Omental fat pad (tissue), 3 donors: ENCODE measurements at regions not wholly inside any gene's neighbourhood (a gene's known extent, or its start where the extent isn't known, plus 50 kb on each side); places are given as distances from the start of the nearest gene placed in this dataset.

Experiments used
- ATAC-seq: fragments of 150-250 bp; one replicate; pipeline ENCODE4 v1.9.1; 2016; ENCODE audit warnings: mild to moderate bottlenecking, moderate library complexity; ENCODE audit not compliant: low FRiP score
- DNase-seq: peaks from one replicate; pipeline ENCODE4 v3.0.0-alpha.2; 2019; ENCODE audit warnings: low spot score
- TF ChIP-seq, protein P1 (sequence below), 3 donors: fragments of 450-650 bp; IDR thresholded peaks; one replicate each; pipeline ENCODE4 v1.5.1; 2016 to 2017; ENCODE audit warnings: antibody characterized with exemption in 3 of 3, mild to moderate bottlenecking in 3 of 3, moderate library complexity in 2 of 3

DNA sequence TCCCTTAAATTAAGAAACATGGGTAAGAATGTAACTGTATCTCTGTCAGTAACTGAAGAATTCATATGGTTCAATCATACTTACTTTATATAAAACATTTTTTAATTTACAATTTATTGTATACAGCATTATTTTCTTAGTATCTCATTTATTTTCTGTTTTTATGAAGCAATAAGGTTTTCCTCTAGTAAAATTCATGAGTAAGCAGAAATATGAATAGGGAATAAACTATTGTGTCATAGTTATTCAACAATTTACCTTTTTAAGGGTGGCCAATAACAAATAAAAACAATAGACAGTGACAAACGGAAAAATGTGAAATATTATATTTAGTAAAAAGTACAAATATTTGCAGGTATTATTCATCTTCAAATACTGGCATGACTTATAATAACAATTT lies 624.4 kb downstream of the TECRL start:
- DNase-seq (no peak), ATAC-seq (no peak)
- TF ChIP-seq, protein P1, sequence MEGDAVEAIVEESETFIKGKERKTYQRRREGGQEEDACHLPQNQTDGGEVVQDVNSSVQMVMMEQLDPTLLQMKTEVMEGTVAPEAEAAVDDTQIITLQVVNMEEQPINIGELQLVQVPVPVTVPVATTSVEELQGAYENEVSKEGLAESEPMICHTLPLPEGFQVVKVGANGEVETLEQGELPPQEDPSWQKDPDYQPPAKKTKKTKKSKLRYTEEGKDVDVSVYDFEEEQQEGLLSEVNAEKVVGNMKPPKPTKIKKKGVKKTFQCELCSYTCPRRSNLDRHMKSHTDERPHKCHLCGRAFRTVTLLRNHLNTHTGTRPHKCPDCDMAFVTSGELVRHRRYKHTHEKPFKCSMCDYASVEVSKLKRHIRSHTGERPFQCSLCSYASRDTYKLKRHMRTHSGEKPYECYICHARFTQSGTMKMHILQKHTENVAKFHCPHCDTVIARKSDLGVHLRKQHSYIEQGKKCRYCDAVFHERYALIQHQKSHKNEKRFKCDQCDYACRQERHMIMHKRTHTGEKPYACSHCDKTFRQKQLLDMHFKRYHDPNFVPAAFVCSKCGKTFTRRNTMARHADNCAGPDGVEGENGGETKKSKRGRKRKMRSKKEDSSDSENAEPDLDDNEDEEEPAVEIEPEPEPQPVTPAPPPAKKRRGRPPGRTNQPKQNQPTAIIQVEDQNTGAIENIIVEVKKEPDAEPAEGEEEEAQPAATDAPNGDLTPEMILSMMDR (IDR thresholded peaks at IDR 0.05): no peak

DNA sequence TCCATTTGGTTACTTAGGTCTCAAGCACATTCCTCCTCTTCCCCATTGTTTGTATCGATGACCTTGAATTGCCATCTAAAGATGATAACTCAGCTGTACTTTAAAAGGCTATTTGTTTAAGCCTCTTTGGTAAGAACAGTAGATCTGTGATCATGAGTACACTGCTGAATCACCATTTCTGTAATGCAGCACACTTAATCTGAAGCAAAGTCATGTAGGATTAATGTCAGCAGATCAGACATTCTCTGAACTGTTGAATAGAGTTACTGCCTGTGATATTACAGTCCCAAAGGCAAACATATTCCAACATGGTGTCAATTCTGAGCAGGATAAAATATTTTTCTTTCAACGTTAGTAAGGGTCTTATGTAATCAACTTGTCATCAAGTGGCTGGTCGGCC lies 631.6 kb downstream of the TECRL start:
- DNase-seq: no peak
- TF ChIP-seq, protein P1 (IDR thresholded peaks at IDR 0.05): no peak
- ATAC-seq: no peak

DNA sequence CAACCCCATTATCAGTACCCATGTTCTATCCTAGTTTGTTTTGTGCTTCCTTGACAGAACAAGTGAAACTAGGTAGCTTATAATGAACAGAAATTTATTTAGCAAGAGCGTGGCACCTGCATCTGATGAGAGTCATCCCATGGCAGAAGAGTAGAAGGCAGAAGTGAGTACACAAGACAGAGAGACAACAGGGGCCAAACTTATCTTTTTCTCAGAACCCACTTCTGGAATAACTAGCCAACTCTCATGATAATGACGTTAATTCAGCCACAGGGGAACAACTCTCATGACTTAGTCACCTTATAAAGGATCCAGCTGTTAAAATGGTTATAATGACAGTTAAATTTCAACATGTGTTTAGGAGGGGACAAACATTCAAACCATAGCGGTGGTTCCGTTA lies 644.9 kb downstream of the TECRL start:
- TF ChIP-seq, protein P1 (IDR thresholded peaks at IDR 0.05): no peak
- no peak for DNase-seq
- ATAC-seq: no peak

DNA sequence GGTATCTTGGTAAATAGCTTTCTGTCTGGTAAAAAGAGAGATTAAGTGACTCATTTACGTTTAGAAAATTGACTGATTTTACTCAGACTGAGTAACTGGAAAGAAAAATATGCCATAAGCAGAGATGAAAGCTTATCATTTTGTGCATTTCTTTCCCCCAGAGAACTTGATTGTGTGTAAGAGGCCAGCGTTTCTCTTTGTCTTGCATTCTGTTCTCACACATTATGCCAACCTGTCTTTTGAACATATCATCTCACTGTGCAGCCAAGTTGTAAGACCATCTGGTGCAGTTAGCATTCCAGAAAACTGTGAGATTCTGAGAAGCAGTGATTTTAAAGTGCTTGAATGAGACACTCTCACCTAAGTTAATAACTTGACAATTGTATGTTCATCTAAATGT lies 651.3 kb downstream of the TECRL start:
- no peak for DNase-seq
- no peak for ATAC-seq
- TF ChIP-seq, protein P1 (IDR thresholded peaks at IDR 0.05): no peak

DNA sequence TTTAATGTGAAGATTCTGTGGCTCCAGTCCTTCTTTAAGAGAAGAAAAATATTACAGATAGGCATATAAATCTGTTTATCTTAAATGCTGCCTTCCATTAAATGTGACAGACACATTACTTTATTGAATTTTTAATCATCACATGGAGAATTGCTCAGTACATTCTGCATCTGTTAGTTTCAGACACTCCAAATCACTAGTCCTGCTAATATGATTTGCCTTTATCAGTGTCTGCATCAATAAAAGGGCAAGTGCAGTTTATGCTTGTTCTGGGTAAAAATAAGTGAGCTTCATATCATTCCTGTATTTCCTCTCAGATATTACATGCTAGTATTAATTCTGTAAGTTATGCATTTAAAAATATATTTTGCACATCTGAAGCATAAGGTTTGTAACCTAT lies 666.4 kb downstream of the TECRL start:
- TF ChIP-seq, protein P1 (IDR thresholded peaks at IDR 0.05): no peak

DNA sequence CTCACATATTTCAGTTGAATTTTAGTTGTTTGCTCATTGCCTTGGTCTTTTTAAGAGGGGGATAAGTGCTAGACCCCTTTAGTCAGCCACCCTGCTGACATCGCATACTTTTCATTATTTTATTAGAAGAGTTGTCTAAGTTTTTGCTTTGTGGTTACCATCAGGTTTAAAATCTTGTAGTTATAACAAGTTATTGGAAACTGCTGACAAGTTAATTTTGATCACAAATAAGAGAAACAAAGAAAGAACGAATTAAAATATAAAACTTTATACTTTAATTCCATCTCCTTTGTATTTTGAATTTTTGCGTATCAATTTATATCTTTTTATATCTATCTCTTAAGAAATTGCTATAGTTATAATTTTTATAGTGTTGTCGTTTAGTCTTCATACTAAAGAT lies 679.7 kb downstream of the TECRL start:
- no peak for DNase-seq
- TF ChIP-seq, protein P1 (IDR thresholded peaks at IDR 0.05): no peak
- ATAC-seq: no peak

More for the DNA sequence above, 666.4 kb downstream of the TECRL start:
- no peak for DNase-seq
- ATAC-seq: no peak

DNA sequence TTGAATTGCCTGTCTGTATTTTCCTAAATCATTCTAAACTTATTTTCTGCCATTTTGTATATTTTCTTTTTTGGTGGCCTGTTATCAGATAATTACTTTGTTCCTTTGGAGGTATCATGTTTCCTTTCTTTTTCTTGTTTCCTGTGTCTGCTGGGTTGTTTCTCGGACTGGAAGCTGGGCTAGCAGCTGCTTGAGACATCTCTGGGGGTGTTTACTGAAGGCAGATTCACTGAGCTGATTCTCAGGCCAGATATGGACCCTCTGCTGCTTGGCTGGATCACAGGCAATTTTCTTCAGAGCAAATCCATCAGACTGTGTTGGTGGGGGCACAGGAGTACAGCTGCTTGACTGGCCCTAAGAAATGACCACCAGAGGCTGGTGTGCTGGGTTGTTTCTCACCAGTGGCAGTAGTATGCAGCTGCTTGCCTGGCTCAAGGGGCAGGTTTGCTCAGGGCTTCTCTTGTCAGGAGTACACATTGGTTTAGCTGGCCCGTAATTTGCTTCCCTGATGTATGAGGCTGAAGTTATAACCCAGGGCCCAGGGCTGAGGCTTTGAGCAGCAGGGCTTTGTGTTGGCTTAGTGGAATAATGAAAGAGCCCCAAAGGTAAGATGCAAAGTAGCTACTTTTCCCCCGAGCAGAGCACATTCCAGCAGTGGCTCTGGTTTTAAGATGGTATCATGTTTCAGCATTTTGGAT lies 680.6 kb downstream of the TECRL start:
- DNase-seq (no peak), ATAC-seq (no peak)
- TF ChIP-seq, protein P1 (IDR thresholded peaks at IDR 0.05): no peak
